GM12878 (cell line): ENCODE measurements at regions not wholly inside any gene's neighbourhood (a gene's known extent, or its start where the extent isn't known, plus 50 kb on each side); places are given as distances from the start of the nearest gene placed in this dataset.

Source experiments
- ATAC-seq: fragments of 200-7000 bp; cut with Tn5 transposase; 3 replicates; pipeline ENCODE4 v1.9.1; 2020; ENCODE audit warnings: mild to moderate bottlenecking, moderate library complexity
- BruUV-seq: library from RNA; stranded (reverse); fragments of 400-500 nt; replicated peaks from 2 replicates; lab custom pipeline; 2021; lab: Mats Ljungman, UMichigan
- CTCF ChIA-PET: fragments of 300-600 bp; sonication (Branson Sonifier 250); formaldehyde crosslinking; extraction: SDS; loops from one replicate; lab custom pipeline; 2021; ENCODE audit warnings: inconsistent platforms; lab: Yijun Ruan, JAX
- POLR2A ChIA-PET: fragments of 350-600 bp; formaldehyde crosslinking; extraction: SDS; loops from one replicate; lab custom pipeline; 2021; ENCODE audit warnings: inconsistent platforms; lab: Charles Lee
- RAD21 ChIA-PET: fragments of 300-600 bp; sonication (Branson Sonifier 250); formaldehyde crosslinking; loops from one replicate; lab custom pipeline; 2023; ENCODE audit warnings: antibody characterized with exemption; ENCODE audit not compliant: unreplicated experiment; lab: Charles Lee
- SMC1A ChIA-PET: fragments of 300-600 bp; sonication (Branson Sonifier 250); formaldehyde crosslinking; loops from one replicate; lab custom pipeline; 2023; ENCODE audit not compliant: unreplicated experiment, uncharacterized antibody; lab: Charles Lee
- DNase-seq: peaks from one replicate; pipeline ENCODE4 v3.0.0-alpha.2; 2011; ENCODE audit warnings: low read depth, low spot score
- FAIRE-seq: peaks from 3 replicates; lab custom pipeline; 2011; peaks lifted over from hg19 to GRCh38; lab: Jason Lieb, UNC
- H2AFZ ChIP-seq: 2 replicates; pipeline ENCODE4 v1.6.0; 2011; ENCODE audit warnings: low read depth, low read length, control low read depth; ENCODE audit not compliant: control insufficient read depth
- H3K27ac ChIP-seq: 2 replicates; pipeline ENCODE4 v1.5.1; 2011; ENCODE audit warnings: control low read depth; ENCODE audit not compliant: control insufficient read depth, insufficient read depth
- H3K27me3 ChIP-seq, 2 experiments: replicated peaks in 1 of 2; 2 replicates each; pipeline versions ENCODE4 v1.6.0 to v1.6.1; 2011; ENCODE audit warnings: low read length in 1 of 2; ENCODE audit not compliant: control insufficient read depth in 2 of 2, insufficient read depth in 2 of 2
- H3K36me3 ChIP-seq, 2 experiments: 2 replicates each; pipeline ENCODE4 v1.5.1; 2011; ENCODE audit warnings: low read length in 1 of 2; ENCODE audit not compliant: control insufficient read depth in 2 of 2, insufficient read depth in 2 of 2
- H3K4me1 ChIP-seq: 2 replicates; pipeline ENCODE4 v1.6.1; 2011; ENCODE audit warnings: mild to moderate bottlenecking, low read length, moderate library complexity, mixed read lengths; ENCODE audit not compliant: control insufficient read depth, insufficient read depth
- H3K4me2 ChIP-seq: 2 replicates; pipeline ENCODE4 v1.6.0; 2011; ENCODE audit warnings: control low read depth; ENCODE audit not compliant: control insufficient read depth, insufficient read depth
- H3K4me3 ChIP-seq: fragments of 200-600 bp; sonication (generic); 2 replicates; pipeline ENCODE4 v1.5.1; 2016
- H3K79me2 ChIP-seq: 2 replicates; pipeline ENCODE4 v1.6.0; 2011; ENCODE audit warnings: low read length; ENCODE audit not compliant: control insufficient read depth, insufficient read depth
- H3K9ac ChIP-seq: 2 replicates; pipeline ENCODE4 v1.8.0; 2011; ENCODE audit warnings: low read length, control low read depth, mixed read lengths; ENCODE audit not compliant: control insufficient read depth, insufficient read depth
- H3K9me3 ChIP-seq: replicated peaks from 3 replicates; pipeline ENCODE4 v1.5.1; 2011; ENCODE audit warnings: mild to moderate bottlenecking, low read length; ENCODE audit not compliant: control insufficient read depth, insufficient read depth
- H4K20me1 ChIP-seq: 2 replicates; pipeline ENCODE4 v1.6.0; 2011; ENCODE audit not compliant: control insufficient read depth, insufficient read depth
- CBFB ChIP-seq: IDR thresholded peaks from 2 replicates; pipeline ENCODE4 v1.6.1; 2016; ENCODE audit warnings: antibody characterized with exemption, low read depth
- EP300 ChIP-seq, 2 experiments: fragments of 150-350 bp in 1 of 2; IDR thresholded peaks; 2 replicates each; pipeline ENCODE4 v1.6.1; 2011 to 2012; ENCODE audit warnings: low read depth in 2 of 2, low read length in 2 of 2, borderline replicate concordance in 1 of 2, improper control_type of control experiment in 1 of 2, inconsistent platforms in 1 of 2; ENCODE audit not compliant: control insufficient read depth in 1 of 2
- FOXM1 ChIP-seq: IDR thresholded peaks from 2 replicates; pipeline ENCODE4 v1.6.1; 2012; ENCODE audit warnings: low read depth, mild to moderate bottlenecking, inconsistent platforms, low read length, moderate library complexity
- GABPA ChIP-seq: IDR thresholded peaks from 2 replicates; pipeline ENCODE4 v1.6.1; 2014; ENCODE audit warnings: antibody characterized with exemption, low read depth, mild to moderate bottlenecking, inconsistent platforms
- PAX8 ChIP-seq: fragments of 450-650 bp; IDR thresholded peaks from 2 replicates; pipeline ENCODE4 v1.6.1; 2017; ENCODE audit warnings: mild to moderate bottlenecking, moderate library complexity
- POLR2AphosphoS5 ChIP-seq: IDR thresholded peaks from 2 replicates; pipeline ENCODE4 v1.6.1; 2011; ENCODE audit warnings: mild to moderate bottlenecking, low read length, inconsistent platforms
- YBX1 ChIP-seq: fragments of 450-650 bp; IDR thresholded peaks from 2 replicates; pipeline ENCODE4 v1.6.1; 2016; ENCODE audit warnings: antibody characterized with exemption
- ZNF622 ChIP-seq: fragments of 450-650 bp; IDR thresholded peaks from 2 replicates; pipeline ENCODE4 v1.6.1; 2017; ENCODE audit warnings: mild to moderate bottlenecking, inconsistent platforms
- ZNF687 ChIP-seq: fragments of 450-650 bp; IDR thresholded peaks from 2 replicates; pipeline ENCODE4 v1.6.1; 2017; ENCODE audit warnings: mild to moderate bottlenecking, moderate library complexity
- WGBS: methylation state at CpG from one replicate; pipeline ENCODE4 v1.1.6; 2016; ENCODE audit warnings: low lambda C conversion rate; ENCODE audit not compliant: insufficient replicate concordance, insufficient coverage; ENCODE audit errors: missing lambda C conversion rate; 5-methylcytosine and 5-hydroxymethylcytosine counted together
- in situ Hi-C: fragments of 300-500 bp; cut with MboI; formaldehyde crosslinking; loops from 9 replicates; pipeline ENCODE4 v1.14.3; 2018; ENCODE audit warnings: mixed read lengths
- intact Hi-C: fragments of 100-400 bp; cut with micrococcal nuclease; formaldehyde crosslinking; loops from one replicate; pipeline ENCODE4 v1.14.2; 2022; ENCODE audit not compliant: unreplicated experiment
- TF ChIP-seq, protein P1 (sequence below): fragments of 450-650 bp; IDR thresholded peaks from 2 replicates; pipeline ENCODE4 v1.6.1; 2016; ENCODE audit warnings: mild to moderate bottlenecking

DNA sequence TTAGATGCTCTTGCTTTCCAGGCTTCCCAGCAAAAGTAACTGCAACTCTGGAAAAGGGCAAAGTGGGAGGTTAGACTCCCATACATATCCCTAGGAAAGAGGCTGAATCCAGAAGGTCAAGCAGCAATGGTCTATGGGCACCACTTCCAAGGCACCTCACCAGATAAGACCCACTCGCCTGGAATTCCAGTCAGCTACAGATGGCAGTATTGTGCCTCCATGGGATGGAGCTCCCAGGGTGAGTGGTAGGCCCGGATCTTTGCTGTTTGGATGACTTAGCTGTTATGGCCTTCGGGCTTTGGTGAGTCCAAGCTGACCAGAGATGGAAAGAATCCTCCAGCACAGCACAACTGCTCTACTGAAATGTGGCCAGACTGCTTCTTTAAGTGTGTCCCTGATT lies 688.0 kb downstream of the PCDH19 start:
- SMC1A ChIA-PET: interaction anchor here (1.2 kb wide), 1 partner anchor 17 kb away, joined by 4 read pairs; no protein-coding TSS in a partner anchor
- H3K9ac ChIP-seq: no peak overlapping the region
- DNase-seq: no peak
- H2AFZ ChIP-seq: no peak overlapping the region
- H3K36me3 ChIP-seq: no peaks in the 10 kb centered on the region
- CTCF ChIA-PET: no interaction called here
- no peaks in the 10 kb centered on the region for H3K79me2 ChIP-seq
- POLR2A ChIA-PET: no interaction called here
- H3K4me3 ChIP-seq: no peak overlapping the region
- WGBS: 0% methylated on average over 3 of the region's 3 CpGs
- no peak overlapping the region for H3K27ac ChIP-seq
- in situ Hi-C loops: no loop called here
- TF ChIP-seq CBFB (no peak), YBX1 (no peak), FOXM1 (no peak), ZNF687 (no peak), GABPA (no peak), ZNF622 (no peak), EP300 (IDR thresholded peaks at IDR 0.05; ENCODE audit: borderline replicate concordance in 1 of 2, control insufficient read depth in 1 of 2, low read depth in 2 of 2, low read length in 2 of 2) (no peak), POLR2AphosphoS5 (no peak), PAX8 (no peak)
- TF ChIP-seq, protein P1, sequence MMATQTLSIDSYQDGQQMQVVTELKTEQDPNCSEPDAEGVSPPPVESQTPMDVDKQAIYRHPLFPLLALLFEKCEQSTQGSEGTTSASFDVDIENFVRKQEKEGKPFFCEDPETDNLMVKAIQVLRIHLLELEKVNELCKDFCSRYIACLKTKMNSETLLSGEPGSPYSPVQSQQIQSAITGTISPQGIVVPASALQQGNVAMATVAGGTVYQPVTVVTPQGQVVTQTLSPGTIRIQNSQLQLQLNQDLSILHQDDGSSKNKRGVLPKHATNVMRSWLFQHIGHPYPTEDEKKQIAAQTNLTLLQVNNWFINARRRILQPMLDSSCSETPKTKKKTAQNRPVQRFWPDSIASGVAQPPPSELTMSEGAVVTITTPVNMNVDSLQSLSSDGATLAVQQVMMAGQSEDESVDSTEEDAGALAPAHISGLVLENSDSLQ: no peak
- ATAC-seq: no peak
- FAIRE-seq: no peak
- no peaks in the 10 kb centered on the region for H4K20me1 ChIP-seq
- RAD21 ChIA-PET: no interaction called here
- no TSS peak for BruUV-seq
- no peaks in the 10 kb centered on the region for H3K4me1 ChIP-seq
- intact Hi-C loops: no loop called here
- H3K4me2 ChIP-seq: no peak overlapping the region
- H3K9me3 ChIP-seq: no peaks in the 10 kb centered on the region
- no peaks in the 10 kb centered on the region for H3K27me3 ChIP-seq
